GM19467 (cell line): ENCODE measurements at regions not wholly inside any gene's neighbourhood (a gene's known extent, or its start where the extent isn't known, plus 50 kb on each side); places are given as distances from the start of the nearest gene placed in this dataset.

Source experiments
- ATAC-seq: cut with Tn5 transposase; IDR thresholded peaks from one replicate; pipeline ENCODE4 v1.9.1; 2021; ENCODE audit warnings: mild to moderate bottlenecking, moderate library complexity; ENCODE audit not compliant: unreplicated experiment

- ATAC-seq = no peak
Measured at GRCh38 chr5:107266100-107266499, 404.6 kb downstream of the EFNA5 start.

GRCh38 chr5:107265193-107265592 lies 405.5 kb downstream of the EFNA5 start:
- no peak for ATAC-seq

DNA sequence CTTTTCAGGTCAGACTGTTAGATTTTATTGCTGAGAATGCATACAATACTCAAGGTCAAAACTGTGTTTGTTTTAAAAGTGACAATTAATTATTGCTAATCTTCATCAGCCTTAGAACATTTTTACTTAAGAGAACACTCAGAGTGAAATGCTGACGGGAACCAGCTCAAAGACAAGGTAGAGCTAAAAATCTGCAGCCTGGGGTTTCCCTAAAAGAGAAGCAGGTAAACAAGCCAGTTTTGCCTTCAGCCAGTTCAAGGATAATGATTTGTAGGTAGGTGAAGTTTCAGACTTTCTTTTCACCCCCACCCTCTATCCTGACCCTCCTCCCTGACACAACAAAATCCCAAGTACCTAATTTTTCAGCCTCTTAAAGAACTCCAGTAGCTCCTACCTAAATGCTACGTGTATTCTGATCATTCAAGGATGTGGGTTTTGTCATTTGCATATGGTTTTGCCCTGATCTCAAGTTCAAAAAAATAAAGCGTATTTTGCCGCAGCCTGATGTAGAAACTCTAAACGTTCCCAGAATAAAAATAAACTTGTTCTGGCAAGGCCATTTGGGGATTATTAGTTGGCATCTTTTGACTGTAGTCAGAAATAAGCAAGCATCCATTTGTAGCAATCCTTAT lies 407.2 kb downstream of the EFNA5 start:
- peak; percentile 74 for ATAC-seq

DNA sequence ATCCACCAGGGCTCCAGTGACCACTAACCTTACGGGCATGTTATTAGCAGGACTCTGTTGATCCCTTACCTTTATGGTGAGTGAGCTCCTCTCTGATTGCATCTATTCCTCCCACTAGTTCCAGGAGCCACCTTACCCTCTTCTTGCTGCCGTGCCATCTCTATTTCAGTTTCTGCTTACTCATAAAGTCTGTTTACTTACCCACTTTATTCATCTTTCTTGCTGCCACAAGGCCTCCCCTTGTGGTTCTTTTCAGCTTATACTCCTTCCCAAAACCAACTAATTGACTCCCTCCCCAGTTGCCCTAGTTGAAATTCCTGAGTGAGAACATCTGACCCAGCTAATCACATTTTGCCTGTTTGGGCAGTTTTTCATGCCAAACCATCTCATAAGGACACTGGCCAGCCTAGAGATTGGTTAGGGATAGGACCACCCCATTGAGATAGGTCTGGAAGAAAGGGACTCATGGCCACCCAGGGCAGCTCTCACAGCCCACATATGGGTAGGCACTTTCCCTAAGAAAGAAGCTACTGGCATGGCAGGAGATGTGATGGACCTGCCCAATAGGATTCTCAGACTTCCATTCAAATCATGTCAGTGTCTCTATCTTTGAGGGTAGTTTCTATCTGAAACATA lies 412.7 kb downstream of the EFNA5 start:
- no peak for ATAC-seq

DNA sequence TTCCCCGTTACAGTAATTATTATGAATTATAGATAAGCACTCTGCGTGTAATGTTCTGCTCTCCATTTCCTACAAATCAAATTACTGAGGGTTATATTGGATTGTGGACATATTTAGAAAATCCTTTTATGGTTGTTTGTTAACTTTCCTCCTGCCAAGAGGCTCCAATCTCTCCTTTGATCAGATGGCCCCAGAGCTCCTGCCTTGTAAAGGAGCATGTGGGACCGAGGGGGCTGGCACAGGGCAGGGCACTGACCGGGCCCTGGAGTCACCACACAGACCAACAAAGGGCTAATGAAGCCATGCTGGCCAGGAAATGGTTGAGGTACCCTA lies 415.9 kb downstream of the EFNA5 start:
- no peak for ATAC-seq

- no peak for ATAC-seq
Measured at GRCh38 chr5:107254214-107254901, 416.4 kb downstream of the EFNA5 start.

GRCh38 chr5:107253246-107253645 lies 417.5 kb downstream of the EFNA5 start:
- ATAC-seq = no peak

DNA sequence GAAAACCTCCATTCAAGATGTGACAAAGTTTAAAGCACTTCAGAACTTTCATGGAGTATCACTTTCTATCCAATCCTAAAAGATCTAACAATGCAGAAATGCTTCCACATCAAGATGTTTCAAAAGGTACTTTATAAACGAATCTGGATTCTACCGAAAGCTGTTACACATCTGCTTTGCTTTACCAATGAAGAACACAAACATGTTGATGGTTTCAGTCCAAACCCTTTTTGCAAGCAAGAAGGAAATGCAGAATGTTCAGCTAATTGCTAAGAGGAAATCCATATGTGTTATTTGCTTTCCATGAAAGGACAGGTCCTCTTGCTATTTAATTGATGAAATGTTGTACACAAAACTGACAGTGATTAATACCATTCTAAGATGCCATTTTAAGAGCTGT lies 419.6 kb downstream of the EFNA5 start:
- ATAC-seq = no peak

DNA sequence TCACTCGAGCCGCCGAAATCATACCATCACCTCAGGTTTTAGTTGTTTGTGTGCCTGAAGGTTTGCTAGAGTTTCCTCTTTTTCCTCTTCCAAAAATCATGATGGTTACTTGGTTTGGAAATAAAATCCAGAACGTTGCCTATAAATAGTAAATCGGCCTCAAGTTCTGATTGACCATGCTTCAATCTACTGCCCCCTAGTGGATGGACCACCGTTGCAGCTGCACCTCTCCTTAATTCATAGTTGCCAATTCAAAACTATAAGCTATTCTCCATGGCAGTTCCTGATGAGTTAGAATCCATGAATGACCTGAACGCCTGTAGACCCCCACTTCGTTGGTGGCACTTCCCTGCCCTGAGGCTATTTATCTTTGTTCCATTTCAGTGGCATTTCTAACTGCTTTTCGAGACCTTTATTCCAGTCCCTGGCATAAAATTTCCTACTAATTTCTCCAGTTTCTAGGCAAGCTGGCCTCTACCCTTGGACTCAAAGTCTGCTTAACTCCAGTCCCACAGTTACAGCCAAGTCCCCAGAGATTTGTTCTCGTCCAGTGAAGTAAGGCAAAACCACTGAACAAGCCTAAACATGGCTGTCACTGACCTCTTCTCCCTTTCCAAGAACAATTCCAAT lies 422.6 kb downstream of the EFNA5 start:
- ATAC-seq = peak; percentile 68

DNA sequence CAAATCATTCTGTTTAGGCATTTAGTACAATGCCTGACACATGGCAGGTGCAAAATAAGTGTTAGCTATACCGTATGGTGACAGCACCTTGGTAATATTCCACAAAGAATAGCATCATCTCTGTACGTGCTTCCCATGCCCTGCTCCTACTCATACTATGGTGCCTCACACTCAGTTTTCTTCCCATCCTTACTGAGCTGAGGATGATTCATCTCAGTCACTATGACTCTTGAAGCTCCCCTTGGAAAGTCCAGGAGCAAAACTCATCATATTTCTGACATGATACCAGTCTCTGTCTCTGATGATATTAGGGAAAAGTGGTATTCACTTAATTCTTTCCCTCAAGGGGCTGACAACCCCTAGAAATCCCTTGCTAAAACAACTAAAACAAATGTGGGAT lies 423.3 kb downstream of the EFNA5 start:
- no peak for ATAC-seq

- no peak for ATAC-seq
Measured at GRCh38 chr5:107243220-107243579, 427.5 kb downstream of the EFNA5 start.

- ATAC-seq = no peak
Measured at GRCh38 chr5:107242411-107243219, 428.1 kb downstream of the EFNA5 start.

- ATAC-seq = no peak
Measured at GRCh38 chr5:107241841-107242240, 428.9 kb downstream of the EFNA5 start.

DNA sequence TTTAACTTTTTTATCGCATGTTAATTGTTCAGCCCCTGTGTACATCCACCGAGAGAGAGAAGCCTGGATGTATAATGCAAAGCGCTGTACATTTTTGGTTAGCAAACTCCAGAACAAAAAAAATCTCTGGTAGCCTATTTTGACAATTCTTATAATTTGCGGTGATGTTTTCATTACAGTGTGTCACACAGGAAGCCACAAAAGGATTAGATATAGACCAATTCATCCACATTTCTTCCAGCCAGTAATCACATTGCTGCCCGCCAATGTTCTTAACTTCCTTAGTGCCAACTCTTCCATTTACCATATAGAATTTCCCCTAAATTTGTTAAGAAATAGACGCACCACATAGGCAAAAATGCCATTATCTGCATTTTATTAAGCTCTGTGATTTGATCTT lies 435.6 kb downstream of the EFNA5 start:
- no peak for ATAC-seq

- ATAC-seq = no peak
Measured at GRCh38 chr5:107232788-107233187, 437.9 kb downstream of the EFNA5 start.

- ATAC-seq = no peak
Measured at GRCh38 chr5:107232293-107232692, 438.4 kb downstream of the EFNA5 start.

DNA sequence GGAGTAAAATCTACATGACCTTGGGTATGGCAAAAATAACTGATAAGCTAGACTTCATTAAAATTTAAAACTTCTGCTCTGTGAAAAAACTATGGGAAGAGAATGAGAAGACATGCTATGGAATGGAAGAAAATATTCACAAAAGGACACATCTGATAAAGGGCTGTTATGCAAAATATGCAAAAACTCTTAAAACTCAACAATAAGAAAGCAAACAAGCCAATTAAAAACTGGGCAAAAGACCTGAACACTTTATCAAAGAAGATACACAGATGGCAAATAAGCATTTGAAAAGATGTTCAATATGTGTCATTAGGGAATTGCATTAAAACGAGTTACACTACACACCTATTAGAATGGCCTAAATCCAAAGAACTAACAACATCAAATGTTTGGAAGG lies 439.5 kb downstream of the EFNA5 start:
- no peak for ATAC-seq

DNA sequence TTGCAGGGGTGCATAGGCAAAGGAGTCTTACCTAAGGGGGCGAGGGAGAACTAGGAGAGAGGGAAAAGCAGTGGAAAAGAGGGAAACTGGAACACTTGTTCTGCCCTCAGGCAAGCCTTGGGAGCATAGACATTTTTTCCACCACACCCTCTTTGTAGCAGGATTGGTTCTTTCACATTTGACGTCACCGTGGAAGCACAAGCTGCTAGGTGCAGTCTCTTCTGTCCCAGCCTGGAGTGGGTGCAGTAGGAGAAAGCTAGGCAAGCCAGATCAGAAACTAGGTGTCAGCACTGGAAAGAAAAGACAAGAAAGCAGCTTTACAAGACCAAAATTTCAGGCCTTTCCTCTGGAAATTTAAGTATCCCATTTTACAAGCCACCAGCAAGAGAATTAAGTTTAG lies 440.4 kb downstream of the EFNA5 start:
- ATAC-seq = no peak

DNA sequence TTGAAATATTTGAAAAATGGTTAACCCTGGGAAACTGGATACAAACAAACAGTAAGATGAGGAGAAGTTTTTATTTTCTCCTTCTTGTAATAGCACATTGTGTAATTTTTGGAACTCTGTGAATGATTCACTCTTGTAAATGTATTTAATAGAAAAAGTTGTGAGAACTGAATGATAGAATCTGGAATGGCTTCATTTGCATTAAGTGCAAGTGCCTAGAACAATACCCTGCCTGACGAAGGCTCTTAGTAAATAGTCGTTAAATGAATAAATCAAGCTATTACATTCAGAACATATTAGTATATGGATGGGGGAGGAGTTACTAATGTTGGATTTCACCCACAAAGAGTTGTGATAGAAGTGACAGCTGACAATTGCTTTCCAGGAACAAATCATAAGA lies 442.5 kb downstream of the EFNA5 start:
- ATAC-seq = no peak

GRCh38 chr5:107224272-107224671 lies 446.5 kb downstream of the EFNA5 start:
- ATAC-seq = no peak

DNA sequence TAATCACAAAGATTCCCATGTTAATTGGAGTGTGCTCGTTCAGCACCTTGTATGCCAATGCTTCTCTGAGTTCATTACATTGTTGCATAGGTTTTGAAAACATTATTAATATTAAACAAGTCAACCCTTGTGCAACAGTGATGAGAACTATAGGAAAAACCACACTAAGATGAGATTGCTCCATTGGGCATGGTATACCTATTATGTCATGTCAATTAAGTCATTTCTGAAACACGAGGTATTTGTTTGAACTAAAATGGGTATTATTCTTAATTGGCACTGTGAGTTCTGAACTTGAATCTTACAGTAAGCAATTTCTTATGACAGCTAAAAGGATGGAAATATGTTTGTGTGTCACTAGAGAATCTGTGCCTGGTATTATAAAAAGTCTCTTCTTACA lies 447.7 kb downstream of the EFNA5 start:
- ATAC-seq = no peak
